ENCODE measurements at regions not wholly inside any gene's neighbourhood (a gene's known extent, or its start where the extent isn't known, plus 50 kb on each side); places are given as distances from the start of the nearest gene placed in this dataset.

DNA sequence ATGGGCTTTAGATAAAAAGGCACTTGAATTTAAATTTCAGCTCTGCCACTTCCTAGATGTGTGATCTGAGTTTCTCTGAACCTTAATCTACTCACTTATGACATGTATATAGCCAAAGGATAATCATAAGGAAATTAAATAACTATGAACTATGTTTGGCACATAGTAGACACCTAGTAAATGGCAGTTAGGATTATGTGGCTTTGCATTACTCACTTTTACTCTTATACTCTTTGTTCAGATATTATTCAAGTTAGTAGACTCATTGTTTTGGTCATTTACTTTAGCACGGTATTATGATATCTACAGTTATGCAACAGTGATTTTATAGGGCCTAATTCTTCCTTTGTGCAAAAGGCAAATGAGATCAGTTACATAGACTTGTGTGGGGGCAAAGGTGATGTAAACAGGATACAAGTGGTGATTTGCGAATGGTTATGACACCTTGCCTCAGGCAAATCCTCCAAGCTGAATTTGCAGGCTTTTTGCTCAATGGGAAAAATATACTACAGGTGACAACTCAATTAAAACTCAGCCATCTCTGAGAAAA is 297.2 kb upstream of the PBX1 start:
- DNase-seq = no peak

DNA sequence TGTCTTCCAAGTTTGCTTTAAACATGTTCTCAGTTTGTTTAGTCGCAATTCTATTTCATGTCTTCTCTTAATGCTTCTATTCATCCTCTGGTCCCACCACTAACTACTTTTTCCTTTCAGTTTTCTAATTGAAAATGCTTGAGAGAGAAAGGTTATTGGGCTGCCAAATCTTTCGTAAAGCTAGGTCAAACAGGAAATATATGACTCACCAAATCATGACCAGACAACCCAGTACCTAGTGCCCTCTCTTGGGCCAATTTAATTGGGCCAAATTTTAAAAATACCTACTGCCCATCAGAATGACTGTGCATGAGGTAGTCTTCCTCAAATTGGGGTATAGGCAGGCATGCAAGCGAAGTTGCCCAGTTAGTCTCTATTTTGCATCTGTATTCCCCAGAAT is 295.4 kb upstream of the PBX1 start:
- no peak for DNase-seq

DNA sequence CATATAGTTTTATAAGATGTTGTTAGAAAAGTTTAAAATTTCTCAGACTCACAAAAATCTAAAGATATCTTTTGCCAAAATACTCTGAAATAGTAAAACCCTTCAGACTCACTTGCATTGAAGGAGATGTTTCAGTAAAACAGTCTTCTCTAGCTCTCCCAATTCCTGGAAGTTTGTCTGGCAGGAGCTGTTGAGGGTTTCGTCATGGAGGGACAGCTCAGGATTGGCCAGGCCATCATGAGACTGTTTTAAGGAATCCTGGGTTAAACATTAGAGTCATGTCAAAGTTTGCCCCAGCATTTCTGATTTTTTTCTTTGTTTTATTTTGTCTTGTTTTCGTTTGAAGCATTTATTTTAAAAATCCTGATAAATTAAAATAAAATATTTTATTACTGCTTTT is 293.8 kb upstream of the PBX1 start:
- DNase-seq = no peak

DNA sequence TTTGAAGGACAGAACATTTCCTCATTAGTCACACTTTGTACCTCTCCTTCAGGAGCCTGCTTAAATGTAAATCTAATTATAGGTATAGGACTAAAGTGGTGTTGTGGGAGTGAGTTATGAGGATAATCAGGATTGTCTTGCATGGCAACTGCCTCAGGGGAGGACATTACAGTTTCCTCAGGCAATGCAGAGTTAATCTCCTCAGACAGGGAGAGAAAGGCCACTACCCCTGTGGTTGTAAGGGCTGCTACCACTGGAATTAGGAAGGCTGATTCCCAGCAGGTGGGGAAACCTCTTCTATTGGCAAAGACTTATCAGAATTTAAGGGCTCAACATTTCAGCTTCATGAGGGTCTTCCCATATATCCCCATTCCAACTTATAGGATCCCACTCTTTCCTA is 286.8 kb upstream of the PBX1 start:
- no peak for DNase-seq

DNA sequence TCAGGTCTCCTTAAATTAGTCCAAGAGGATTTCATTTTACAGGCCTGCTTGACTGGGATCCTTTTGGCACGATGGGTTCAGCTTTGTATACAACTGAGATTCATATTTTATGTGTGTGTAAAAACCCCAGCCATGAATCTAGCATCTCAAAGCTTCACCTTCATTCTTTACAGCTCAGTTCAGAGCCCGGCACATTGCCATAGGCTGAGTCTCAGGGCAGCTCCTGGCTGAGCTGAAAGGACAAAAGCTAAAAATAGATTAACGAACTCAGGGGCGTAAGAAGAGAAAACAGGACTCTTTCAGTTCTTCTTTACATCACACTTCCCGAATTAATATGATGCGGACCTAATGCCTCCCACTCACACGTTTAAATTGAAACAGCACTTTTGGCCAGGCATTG is 262.8 kb upstream of the PBX1 start:
- DNase-seq = no peak

DNA sequence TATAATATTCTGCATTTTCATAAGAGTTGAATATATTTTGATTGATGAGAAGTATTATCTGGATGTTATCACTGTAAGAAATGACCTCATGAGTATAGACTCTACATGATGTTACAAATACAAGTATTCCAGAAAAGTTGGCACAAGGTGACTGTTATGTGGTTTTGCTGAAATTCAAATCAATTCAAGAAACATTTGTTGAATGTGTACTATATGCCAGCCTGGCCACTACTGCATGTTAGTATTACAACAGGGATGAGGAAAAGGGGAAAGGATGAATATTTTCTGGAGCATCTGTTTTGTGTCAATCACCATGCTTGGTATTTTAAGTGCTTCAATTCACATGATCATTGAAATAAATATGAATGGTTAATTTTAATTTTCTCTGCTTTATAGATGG is 250.9 kb upstream of the PBX1 start:
- DNase-seq = no peak

DNA sequence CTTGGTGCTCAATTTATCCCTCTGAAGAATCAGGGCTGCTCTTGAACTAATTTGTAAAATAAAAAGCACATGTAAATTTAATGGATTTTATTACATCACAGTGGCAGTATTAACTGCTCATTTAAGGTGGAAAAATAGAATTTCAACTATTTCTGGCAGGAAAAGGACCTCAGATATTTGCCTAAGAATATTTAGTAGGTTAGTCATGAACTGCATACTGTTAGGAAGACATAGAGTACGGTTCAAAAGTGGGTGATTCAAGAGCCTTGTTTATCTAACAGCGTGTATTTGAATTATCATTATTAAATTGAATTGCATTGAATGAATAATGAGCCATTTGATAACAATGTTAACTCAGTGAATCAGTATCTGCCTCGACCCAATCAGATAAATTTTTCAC is 248.8 kb upstream of the PBX1 start:
- no peak for DNase-seq

DNA sequence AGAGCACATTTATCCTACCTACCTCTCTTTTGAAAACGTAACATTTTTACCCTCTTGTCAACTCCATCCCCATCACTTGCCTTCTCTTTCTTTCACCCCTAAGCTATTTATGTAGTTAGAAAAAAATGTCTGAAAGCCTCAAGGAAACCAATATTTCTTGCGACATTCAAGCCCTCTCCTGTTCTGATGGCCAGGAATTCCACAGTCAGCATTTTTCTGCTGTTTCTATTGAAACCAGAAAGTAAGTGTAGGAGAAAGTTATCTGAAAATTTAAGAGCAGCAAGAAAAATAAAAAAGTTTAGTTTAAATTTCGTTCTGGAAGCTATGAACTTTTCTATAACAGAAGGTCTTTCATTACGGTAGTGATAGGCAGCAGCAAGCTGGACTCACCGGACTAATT is 247.6 kb upstream of the PBX1 start:
- DNase-seq = no peak

DNA sequence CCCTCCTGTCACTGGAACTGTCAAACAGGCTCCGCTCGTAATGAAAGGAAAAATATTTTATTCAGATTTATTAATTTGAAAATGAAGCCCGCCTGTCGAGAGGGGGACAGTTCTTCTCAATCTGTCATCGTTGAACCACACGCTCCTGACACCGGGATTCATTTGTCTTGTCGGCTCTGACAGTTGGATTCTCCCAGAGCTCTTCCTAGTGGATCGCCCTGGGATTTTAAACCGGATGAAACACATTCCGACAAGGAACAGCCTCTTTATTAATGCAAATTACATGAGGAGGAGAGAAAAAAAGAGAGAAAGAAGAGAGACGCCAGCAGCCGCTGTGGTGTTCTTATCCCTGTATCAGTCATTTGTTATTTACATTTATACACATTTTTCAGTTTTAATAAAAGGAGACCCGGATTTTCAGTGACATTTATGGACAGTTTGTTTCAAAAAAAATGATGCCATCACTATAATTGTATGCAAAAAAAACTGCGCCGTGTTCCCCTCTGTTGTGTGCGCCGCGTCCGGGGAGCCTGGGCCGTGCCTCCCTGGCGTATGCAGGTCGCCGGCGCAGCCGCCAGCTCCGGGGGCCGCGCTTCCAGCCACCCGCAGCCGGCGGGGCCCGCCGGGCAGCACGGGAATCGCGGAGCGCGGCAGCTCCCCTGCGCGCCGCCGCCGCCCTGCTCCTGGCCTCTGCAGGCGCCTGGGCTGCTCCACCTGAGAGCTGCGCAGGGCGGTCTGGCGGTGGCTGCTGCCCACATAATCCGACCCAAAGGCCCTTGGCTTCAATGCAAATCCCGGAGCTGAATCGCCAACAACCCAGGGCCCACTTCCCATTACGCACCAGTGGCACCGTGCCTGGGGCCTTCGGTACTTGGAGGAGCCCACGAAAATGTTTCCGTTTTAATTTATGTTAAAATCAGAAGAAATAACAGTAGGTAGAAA is 237.9 kb upstream of the PBX1 start:
- peak in 26 of 56 donors; percentile 1 to 52 (median 6) for DNase-seq

DNA sequence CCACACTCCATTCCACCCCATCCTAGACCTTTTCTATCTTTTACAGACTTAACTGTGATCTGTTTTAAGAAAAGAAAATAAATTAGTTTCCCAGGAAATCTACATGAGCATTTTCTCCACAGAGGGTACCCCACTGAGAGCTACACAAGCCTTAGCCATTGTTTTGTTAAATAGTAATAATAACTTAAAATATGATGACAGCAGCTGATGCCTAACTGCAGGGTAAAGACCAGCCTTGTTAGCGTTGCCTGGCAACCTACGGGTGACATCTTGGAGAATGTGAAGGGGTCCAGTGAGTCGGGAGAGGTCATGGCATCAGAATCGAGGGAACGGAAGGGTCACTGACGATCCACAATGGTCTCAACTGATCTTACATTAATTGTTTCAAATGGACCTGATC is 233.2 kb upstream of the PBX1 start:
- no peak for DNase-seq

DNA sequence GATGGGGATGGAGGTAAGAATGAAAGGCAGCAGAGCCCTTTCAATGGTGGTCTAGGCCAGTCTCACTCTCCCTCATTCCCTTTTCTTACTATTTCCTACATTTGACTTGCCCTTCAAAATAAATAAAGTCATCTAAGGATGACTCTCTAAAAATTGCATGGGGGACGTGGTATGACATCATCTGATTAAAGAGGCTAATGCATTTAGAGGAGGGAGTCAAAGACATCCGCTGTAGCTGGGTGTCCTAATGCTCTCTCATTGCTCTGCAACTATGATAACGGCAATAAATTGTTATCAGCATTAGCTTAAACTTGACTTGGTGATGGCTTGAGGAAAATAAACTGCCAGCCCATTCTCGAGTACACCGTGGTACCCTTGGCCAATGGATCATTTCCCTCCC is 225.6 kb upstream of the PBX1 start:
- no peak for DNase-seq

DNA sequence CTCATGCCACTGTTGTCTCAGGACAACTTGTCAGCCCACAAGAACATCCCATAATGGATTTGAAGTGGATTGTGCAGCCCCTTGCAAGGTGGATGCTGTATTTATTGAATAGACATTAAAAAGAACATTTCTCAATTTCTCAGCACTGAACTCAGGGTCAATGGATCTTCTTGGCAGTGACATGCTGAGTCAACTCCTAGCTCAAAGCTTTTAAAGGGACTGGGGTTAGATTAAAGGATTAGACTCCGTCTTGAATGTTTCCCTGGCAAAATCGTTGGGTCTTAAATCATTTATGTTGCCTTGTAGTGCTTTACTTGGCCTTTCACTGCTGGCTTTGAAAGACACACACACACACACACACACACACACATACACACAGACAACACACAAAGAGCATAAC is 221.6 kb upstream of the PBX1 start:
- no peak for DNase-seq

DNA sequence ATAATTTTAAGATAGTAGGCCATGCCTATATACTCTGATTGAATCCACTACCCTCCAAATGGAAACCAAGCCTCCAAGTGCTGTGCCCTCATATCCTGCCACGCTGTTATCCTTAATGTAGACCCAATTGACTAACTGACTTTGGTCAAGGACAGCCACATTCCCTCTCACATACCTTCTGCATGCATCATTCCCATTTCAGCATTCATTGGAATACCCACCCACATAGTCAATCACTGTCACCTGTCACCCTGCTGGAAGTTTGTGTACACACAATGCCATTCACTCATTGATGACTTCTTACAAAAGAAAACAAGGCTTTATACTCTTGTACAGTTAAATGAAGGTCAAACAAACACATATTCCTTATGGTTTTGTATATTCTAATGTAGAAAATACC is 221.1 kb upstream of the PBX1 start:
- no peak for DNase-seq

DNA sequence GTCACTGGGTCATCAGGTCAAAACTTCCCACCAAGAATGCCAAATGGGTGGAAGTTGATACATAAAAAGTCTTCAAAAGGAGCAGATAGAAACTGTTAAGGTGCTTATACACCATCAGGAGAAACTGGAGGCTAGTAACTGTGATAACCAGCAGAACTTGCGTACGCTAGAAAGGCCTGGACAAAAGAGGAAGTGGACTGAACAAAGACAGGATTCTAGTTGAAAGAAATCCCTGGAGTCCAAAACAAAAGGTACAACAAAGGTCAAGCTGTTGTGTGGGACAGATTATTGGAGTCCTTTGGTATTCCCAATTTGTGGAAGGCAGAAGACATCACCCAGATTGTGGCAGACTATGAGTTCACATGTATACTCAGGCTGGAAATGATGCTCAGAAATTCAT is 215.8 kb upstream of the PBX1 start:
- no peak for DNase-seq

DNA sequence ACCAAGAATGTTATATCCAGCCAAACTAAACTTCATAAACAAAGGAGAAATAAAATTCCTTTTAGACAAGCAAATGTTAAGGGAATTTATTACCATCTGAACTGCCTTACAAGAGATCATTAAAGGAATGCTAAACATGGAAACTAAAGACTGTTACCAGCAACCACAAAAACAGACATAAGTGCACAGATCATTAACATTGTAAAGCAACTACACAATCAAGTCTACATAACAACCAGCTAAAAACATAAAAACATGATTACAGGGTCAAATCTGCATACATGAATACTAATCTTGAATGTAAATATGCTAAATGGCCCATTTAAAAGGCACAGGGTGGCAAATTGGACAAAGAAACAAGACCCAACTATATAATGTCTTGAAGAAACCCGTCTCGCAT is 211.0 kb upstream of the PBX1 start:
- no peak for DNase-seq

DNA sequence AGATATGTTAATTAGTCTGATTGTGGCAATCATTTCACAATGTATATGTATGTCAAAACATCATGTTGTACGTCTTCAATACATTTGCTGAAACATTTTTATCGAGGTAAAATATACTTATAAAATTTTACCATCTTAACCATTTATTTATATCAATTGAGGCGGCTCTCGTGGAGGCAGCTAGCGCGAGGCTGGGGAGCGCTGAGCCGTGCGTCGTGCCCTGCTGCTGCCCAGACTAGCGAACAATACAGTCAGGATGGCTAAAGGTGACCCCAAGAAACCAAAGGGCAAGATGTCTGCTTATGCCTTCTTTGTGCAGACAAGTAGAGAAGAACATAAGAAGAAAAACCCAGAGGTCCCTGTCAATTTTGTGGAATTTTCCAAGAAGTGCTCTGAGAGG is 202.5 kb upstream of the PBX1 start:
- no peak for DNase-seq

DNA sequence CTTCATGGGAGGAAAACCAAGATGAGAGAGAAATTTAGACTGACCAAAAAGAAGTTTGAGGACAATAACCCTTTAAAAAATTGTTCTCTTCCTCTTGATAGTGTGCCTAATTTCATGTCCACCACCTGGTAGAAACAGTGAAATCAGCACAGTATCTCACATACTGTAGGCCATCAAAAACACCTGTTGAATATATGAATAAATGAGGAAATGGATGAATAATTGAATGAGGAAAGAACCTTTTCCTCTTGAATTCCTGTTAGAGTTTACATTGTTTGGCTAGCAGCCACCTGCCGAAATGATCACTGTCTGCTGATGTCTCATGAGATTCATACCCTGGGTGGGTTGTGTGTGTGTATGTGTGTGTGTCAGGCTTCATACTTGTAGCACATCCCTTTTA is 198.7 kb upstream of the PBX1 start:
- DNase-seq = no peak

DNA sequence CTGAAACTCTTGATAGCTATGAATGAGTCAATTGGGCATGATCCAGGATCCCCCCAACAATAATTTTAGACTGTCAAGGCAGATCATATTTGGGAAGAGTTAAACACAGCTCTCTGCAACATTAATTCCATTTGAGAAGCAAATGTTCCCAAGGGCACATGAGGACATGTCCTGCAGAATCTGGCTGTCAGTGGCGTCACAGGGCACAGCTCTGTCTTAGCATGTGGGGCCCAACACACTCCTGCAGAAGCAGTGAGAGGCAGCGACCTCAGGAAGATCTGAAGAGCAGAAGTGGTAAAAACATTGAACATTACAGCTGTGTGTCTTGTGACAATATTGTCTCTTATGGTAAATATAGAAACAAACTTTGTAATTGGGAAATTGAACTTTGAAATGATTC is 197.1 kb upstream of the PBX1 start:
- no peak for DNase-seq

DNA sequence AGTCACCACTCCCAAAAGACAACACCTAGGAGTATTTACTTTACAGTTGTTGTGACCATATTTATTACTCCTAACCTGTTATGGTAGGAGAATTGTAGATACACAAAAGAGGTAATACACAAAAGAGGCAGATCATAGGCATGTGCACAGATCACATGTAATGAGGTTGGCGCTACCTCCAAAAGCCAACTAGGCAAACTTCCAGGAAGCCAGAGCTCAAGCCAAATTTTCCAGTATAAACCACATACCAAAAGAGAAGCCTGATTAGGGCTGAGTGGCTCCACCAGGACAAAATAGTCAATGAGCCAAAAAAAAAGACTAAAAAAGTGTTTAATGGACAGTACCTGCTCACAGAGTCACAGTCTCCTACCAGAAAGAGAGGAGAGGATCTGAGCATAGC is 195.0 kb upstream of the PBX1 start:
- no peak for DNase-seq

DNA sequence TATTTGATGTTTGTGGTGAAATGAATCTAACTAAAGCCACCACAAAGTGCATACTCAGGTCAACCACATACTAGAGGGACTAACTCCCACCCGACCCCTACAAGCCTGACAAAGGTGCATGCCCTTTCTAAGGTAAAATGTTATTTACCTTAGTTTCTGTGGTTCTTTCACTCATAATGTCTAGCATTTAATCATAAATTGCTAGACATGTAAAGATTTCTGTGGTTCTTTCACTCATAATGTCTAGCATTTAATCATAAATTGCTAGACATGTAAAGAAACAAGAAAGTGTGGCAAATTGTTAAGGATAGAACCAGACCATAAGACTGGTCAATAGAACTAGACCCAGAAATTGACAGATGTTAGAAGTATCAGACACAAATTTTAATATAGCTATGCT is 193.0 kb upstream of the PBX1 start:
- no peak for DNase-seq

DNA sequence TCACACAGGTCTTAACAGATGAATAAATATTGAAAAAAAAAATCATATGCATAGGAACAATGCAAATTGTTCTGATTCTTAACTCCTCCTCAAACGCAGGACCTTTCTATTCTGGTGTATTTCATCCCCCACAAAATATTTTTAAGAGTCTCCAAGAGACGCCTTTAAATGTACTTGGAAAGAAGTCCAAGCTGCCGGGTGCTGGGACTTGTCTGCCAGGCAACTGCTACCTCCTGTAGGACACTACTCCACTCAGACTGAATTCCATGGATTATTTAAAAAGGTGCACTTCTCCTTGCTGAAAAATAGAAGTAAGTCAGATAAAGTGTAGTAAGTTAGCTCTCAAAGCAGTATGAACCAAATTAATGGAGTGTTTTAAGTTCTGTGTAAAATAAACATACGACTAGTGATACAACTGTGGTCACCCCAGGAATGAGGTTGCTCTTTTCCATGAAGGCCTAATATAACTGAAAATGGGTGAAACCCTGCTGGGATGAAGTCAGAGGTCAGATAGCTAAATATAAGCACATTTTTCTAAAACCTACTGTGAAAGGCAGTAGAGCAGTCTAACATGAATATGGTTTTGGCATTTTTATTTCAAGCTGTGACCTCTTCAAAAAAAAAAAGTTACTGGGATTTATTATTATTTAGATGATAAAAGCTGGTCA is 189.2 kb upstream of the PBX1 start:
- no peak for DNase-seq

DNA sequence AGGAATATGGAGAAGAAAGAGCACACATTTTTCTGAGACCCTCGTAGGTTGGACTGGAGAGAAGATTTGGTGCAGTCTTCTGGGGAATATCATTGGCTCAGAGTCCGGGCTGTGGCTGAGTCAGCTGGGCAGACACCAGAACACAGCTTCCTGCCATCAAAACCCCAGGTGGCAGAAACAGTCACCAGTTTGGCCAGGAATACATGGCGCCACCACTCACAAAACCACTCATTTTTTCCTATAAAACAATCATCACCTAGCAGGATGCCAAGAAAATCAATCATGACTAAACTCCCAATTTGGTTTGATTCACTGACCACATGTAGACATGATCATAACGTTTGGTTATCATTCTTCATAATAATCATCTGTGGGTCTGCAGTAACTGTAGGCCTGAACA is 178.1 kb upstream of the PBX1 start:
- DNase-seq = no peak

DNA sequence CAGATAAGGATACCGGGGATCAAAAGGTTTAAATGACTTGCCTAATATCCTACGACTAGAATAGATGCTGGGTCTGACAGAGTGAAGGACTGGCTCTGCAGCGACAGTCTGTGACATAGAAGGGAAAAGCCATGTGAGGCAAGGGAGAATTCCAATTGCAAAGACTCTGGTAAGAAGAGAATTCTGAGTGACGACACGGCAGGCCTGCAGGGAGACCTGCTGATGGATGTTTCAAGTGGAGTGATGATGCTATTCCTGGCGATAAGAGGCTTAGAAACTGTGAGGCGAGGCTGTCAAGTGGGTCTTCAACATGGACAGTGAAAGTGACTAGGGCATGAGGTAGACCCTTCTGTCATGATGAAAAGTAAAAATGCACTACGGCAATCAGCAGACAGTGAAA is 176.6 kb upstream of the PBX1 start:
- DNase-seq = no peak
